ENCODE measurements at regions not wholly inside any gene's neighbourhood (a gene's known extent, or its start where the extent isn't known, plus 50 kb on each side); places are given as distances from the start of the nearest gene placed in this dataset.

GRCh38 chr9:12141422-12141821, 551.8 kb upstream of the TYRP1 start:
- in situ Hi-C loops (cut with MboI; ENCODE audit: low pct_ligation_motif_present in 1 of 4, low pct_unique_long_range_greater_than_20kb in 1 of 4, low sequenced_read_pairs in 3 of 4) (no loop called here), intact Hi-C loops (cut with DNase I; ENCODE audit: low total_unique reads) (no loop called here)
- Histone ChIP-seq H3K4me3 (no peak overlapping the region), H3K27me3 (no peaks in the 10 kb centered on the region), H3K9me3 (peaks cover 6 to 16% of the 10 kb centered on the region in 2 donors), H3K27ac (no peak overlapping the region), H3K4me1 (no peaks in the 10 kb centered on the region), H3K36me3 (no peaks in the 10 kb centered on the region)
- TF ChIP-seq EP300 (IDR thresholded peaks at IDR 0.05; ENCODE audit: low read depth) (no peak), POLR2A (IDR thresholded peaks at IDR 0.05) (no peak), CTCF (IDR thresholded peaks at IDR 0.05) (no peak), POLR2AphosphoS5 (IDR thresholded peaks at IDR 0.05) (no peak)
- 57 to 63% methylated on average over 2 of the region's 2 CpGs for WGBS, 2 donors (ENCODE audit: low coverage in 1 of 2)
- no peak for DNase-seq

- no peak for TF ChIP-seq CTCF (IDR thresholded peaks at IDR 0.05)
- no peak for TF ChIP-seq EP300 (IDR thresholded peaks at IDR 0.05; ENCODE audit: low read depth)
- TF ChIP-seq POLR2AphosphoS5 (IDR thresholded peaks at IDR 0.05) = no peak
- no peak for TF ChIP-seq POLR2A (IDR thresholded peaks at IDR 0.05)
- H3K4me3 ChIP-seq = no peak overlapping the region
- no peaks in the 10 kb centered on the region for H3K4me1 ChIP-seq
- H3K36me3 ChIP-seq = no peaks in the 10 kb centered on the region
- no peaks in the 10 kb centered on the region for H3K27me3 ChIP-seq
- H3K27ac ChIP-seq = no peak overlapping the region
- DNase-seq = no peak
- intact Hi-C loops (cut with DNase I; ENCODE audit: low total_unique reads) (no loop called here), in situ Hi-C loops (cut with MboI; ENCODE audit: low pct_ligation_motif_present in 1 of 4, low pct_unique_long_range_greater_than_20kb in 1 of 4, low sequenced_read_pairs in 3 of 4) (no loop called here)
- WGBS, 2 donors (ENCODE audit: low coverage in 1 of 2) = 66 to 70% methylated on average over 4 of the region's 4 CpGs
- H3K9me3 ChIP-seq = peaks cover 3 to 6% of the 10 kb centered on the region in 2 donors
These were observed 537.6 kb upstream of the TYRP1 start for GRCh38 chr9:12155401-12156134.

GRCh38 chr9:12162181-12162815, 530.9 kb upstream of the TYRP1 start:
- no peak for TF ChIP-seq POLR2A (IDR thresholded peaks at IDR 0.05)
- no peak for TF ChIP-seq EP300 (IDR thresholded peaks at IDR 0.05; ENCODE audit: low read depth)
- no peak for TF ChIP-seq POLR2AphosphoS5 (IDR thresholded peaks at IDR 0.05)
- TF ChIP-seq CTCF (IDR thresholded peaks at IDR 0.05) = no peak
- no peak for DNase-seq
- intact Hi-C loops (cut with DNase I; ENCODE audit: low total_unique reads) = no loop called here
- H3K4me3 ChIP-seq = no peak overlapping the region
- H3K27me3 ChIP-seq = no peaks in the 10 kb centered on the region
- 76 to 86% methylated on average over 10 of the region's 10 CpGs for WGBS, 2 donors (ENCODE audit: low coverage in 1 of 2)
- H3K4me1 ChIP-seq = no peaks in the 10 kb centered on the region
- H3K36me3 ChIP-seq = no peaks in the 10 kb centered on the region
- H3K9me3 ChIP-seq = no peaks in the 10 kb centered on the region
- in situ Hi-C loops (cut with MboI; ENCODE audit: low pct_ligation_motif_present in 1 of 4, low pct_unique_long_range_greater_than_20kb in 1 of 4, low sequenced_read_pairs in 3 of 4) = no loop called here
- H3K27ac ChIP-seq = no peak overlapping the region

- in situ Hi-C loops (cut with MboI; ENCODE audit: low pct_ligation_motif_present in 1 of 4, low pct_unique_long_range_greater_than_20kb in 1 of 4, low sequenced_read_pairs in 3 of 4) (no loop called here), intact Hi-C loops (cut with DNase I; ENCODE audit: low total_unique reads) (no loop called here)
- H3K27ac ChIP-seq = no peak overlapping the region
- DNase-seq = no peak
- no peaks in the 10 kb centered on the region for H3K36me3 ChIP-seq
- no peaks in the 10 kb centered on the region for H3K4me1 ChIP-seq
- 0 to 58% methylated on average over 1 to 3 of the region's 3 CpGs for WGBS, 2 donors (ENCODE audit: low coverage in 1 of 2)
- H3K4me3 ChIP-seq = no peak overlapping the region
- H3K27me3 ChIP-seq = no peaks in the 10 kb centered on the region
- TF ChIP-seq POLR2AphosphoS5 (IDR thresholded peaks at IDR 0.05) (no peak), EP300 (IDR thresholded peaks at IDR 0.05; ENCODE audit: low read depth) (no peak)
- no peaks in the 10 kb centered on the region for H3K9me3 ChIP-seq
These were observed 529.3 kb upstream of the TYRP1 start for GRCh38 chr9:12163723-12164458.

Data from transverse colon (tissue), 4 donors.